ENCODE measurements at regions not wholly inside any gene's neighbourhood (a gene's known extent, or its start where the extent isn't known, plus 50 kb on each side); places are given as distances from the start of the nearest gene placed in this dataset.

- H4K20me1 ChIP-seq (ENCODE audit: insufficient read depth, low read length) = no peaks in the 10 kb centered on the region
- no peak overlapping the region for H3K9ac ChIP-seq (ENCODE audit: insufficient read depth, low read length, poor library complexity, severe bottlenecking)
- no peaks in the 10 kb centered on the region for H3K79me2 ChIP-seq (ENCODE audit: insufficient read depth, low read length)
- Mint-ChIP-seq H3K4me3 (no peak overlapping the region), H3K27me3 (ENCODE audit: low read depth in 3 of 3) (peaks cover 0 to 5% (median 5%) of the 10 kb centered on the region in 3 donors), H3K36me3 (no peaks in the 10 kb centered on the region), H3K4me1 (no peaks in the 10 kb centered on the region), H3K27ac (no peak overlapping the region), H3K9me3 (peaks cover 0 to 6% (median 0%) of the 10 kb centered on the region in 7 donors)
- H3K4me3 ChIP-seq (replicated peaks in 1 of 3; ENCODE audit: low read depth in 2 of 3, low read length in 3 of 3) = no peak overlapping the region
- intact Hi-C loops (cut with micrococcal nuclease) = no loop called here
- 75% methylated on average over 6 of the region's 7 CpGs for WGBS (ENCODE audit: insufficient coverage)
- TF ChIP-seq CTCF (IDR thresholded peaks at IDR 0.05) = no peak
- no peaks in the 10 kb centered on the region for H3K36me3 ChIP-seq (replicated peaks in 1 of 2; ENCODE audit: control insufficient read depth in 1 of 2, insufficient read depth in 2 of 2, low read length in 2 of 2)
- H3K4me1 ChIP-seq (ENCODE audit: control insufficient read depth in 1 of 2, insufficient read depth in 2 of 2, low read length in 2 of 2) = no peaks in the 10 kb centered on the region
- no peak overlapping the region for H3K27ac ChIP-seq (ENCODE audit: low read depth in 1 of 2, low read length in 2 of 2)
- no peaks in the 10 kb centered on the region for H3K9me3 ChIP-seq (replicated peaks in 1 of 2; ENCODE audit: control insufficient read depth in 1 of 2, insufficient read depth in 1 of 2, low read length in 2 of 2)
- H3K4me2 ChIP-seq (replicated peaks; ENCODE audit: extremely low read depth, low read length, poor library complexity, severe bottlenecking) = no peak overlapping the region
- no peak for DNase-seq
- H3K27me3 ChIP-seq (ENCODE audit: control insufficient read depth in 2 of 2, insufficient read depth in 2 of 2, low read length in 2 of 2) = no peaks in the 10 kb centered on the region
- H2AFZ ChIP-seq (ENCODE audit: insufficient read depth, low read depth, low read length, poor library complexity, severe bottlenecking) = no peak overlapping the region
Measured at GRCh38 chr1:181416268-181416860, 67.0 kb upstream of the CACNA1E start.

- intact Hi-C loops (cut with micrococcal nuclease) = no loop called here
- no peak overlapping the region for H3K27ac ChIP-seq (ENCODE audit: low read depth in 1 of 2, low read length in 2 of 2)
Measured at GRCh38 chr1:181417915-181418314, 65.4 kb upstream of the CACNA1E start.

More at GRCh38 chr1:181417915-181418314, 65.4 kb upstream of the CACNA1E start:
- H3K27me3 ChIP-seq (ENCODE audit: control insufficient read depth in 2 of 2, insufficient read depth in 2 of 2, low read length in 2 of 2) = no peaks in the 10 kb centered on the region
- no peak for DNase-seq
- TF ChIP-seq CTCF (IDR thresholded peaks at IDR 0.05) = no peak
- H2AFZ ChIP-seq (ENCODE audit: insufficient read depth, low read depth, low read length, poor library complexity, severe bottlenecking) = no peak overlapping the region
- H3K79me2 ChIP-seq (ENCODE audit: insufficient read depth, low read length) = no peaks in the 10 kb centered on the region
- no peak overlapping the region for H3K9ac ChIP-seq (ENCODE audit: insufficient read depth, low read length, poor library complexity, severe bottlenecking)
- H3K27ac Mint-ChIP-seq = no peak overlapping the region
- 83% methylated on average over 1 of the region's 3 CpGs for WGBS (ENCODE audit: insufficient coverage)
- H3K9me3 ChIP-seq (replicated peaks in 1 of 2; ENCODE audit: control insufficient read depth in 1 of 2, insufficient read depth in 1 of 2, low read length in 2 of 2) = no peaks in the 10 kb centered on the region
- H3K9me3 Mint-ChIP-seq = no peaks in the 10 kb centered on the region
- H3K4me1 ChIP-seq (ENCODE audit: control insufficient read depth in 1 of 2, insufficient read depth in 2 of 2, low read length in 2 of 2) = no peaks in the 10 kb centered on the region
- no peak overlapping the region for H3K4me3 ChIP-seq (replicated peaks in 1 of 3; ENCODE audit: low read depth in 2 of 3, low read length in 3 of 3)
- H3K36me3 Mint-ChIP-seq = no peaks in the 10 kb centered on the region
- no peaks in the 10 kb centered on the region for H3K36me3 ChIP-seq (replicated peaks in 1 of 2; ENCODE audit: control insufficient read depth in 1 of 2, insufficient read depth in 2 of 2, low read length in 2 of 2)
- no peak overlapping the region for H3K4me2 ChIP-seq (replicated peaks; ENCODE audit: extremely low read depth, low read length, poor library complexity, severe bottlenecking)
- no peak overlapping the region for H3K4me3 Mint-ChIP-seq
- peaks cover 0 to 3% (median 2%) of the 10 kb centered on the region in 3 donors for H3K27me3 Mint-ChIP-seq (ENCODE audit: low read depth in 3 of 3)
- no peaks in the 10 kb centered on the region for H3K4me1 Mint-ChIP-seq
- no peaks in the 10 kb centered on the region for H4K20me1 ChIP-seq (ENCODE audit: insufficient read depth, low read length)

Data from CD14-positive monocyte (primary cell).